Memory B cell (primary cell): ENCODE measurements at regions not wholly inside any gene's neighbourhood (a gene's known extent, or its start where the extent isn't known, plus 50 kb on each side); places are given as distances from the start of the nearest gene placed in this dataset.

Experiments
- ATAC-seq: fragments of 150-1000 bp; cut with Tn5 transposase; 2 replicates; pipeline ENCODE4 v1.10.0; 2021; ENCODE audit warnings: low read depth, mild to moderate bottlenecking, moderate library complexity
- DNase-seq, 2 donors: peaks; one replicate each; pipeline ENCODE4 v3.0.0; 2022; ENCODE audit warnings: low spot score in 2 of 2
- H3K27ac Mint-ChIP-seq: one replicate; pipeline ENCODE4 v1.8.0; 2022; ENCODE audit warnings: mild to moderate bottlenecking, moderate library complexity, mixed read lengths
- H3K27me3 Mint-ChIP-seq: one replicate; pipeline ENCODE4 v1.8.0; 2022; ENCODE audit warnings: mixed read lengths
- H3K36me3 Mint-ChIP-seq: one replicate; pipeline ENCODE4 v1.8.0; 2022; ENCODE audit warnings: mild to moderate bottlenecking, mixed read lengths
- H3K4me1 Mint-ChIP-seq: one replicate; pipeline ENCODE4 v1.8.0; 2022; ENCODE audit warnings: mixed read lengths
- H3K4me3 Mint-ChIP-seq: one replicate; pipeline ENCODE4 v1.8.0; 2022; ENCODE audit warnings: mild to moderate bottlenecking, moderate library complexity, mixed read lengths
- H3K9me3 Mint-ChIP-seq: one replicate; pipeline ENCODE4 v1.8.0; 2022; ENCODE audit warnings: mixed read lengths

GRCh38 chr1:221165839-221166500 lies 286.7 kb downstream of the HLX start:
- DNase-seq, result no peak
- Mint-ChIP-seq H3K9me3 (no peaks in the 10 kb centered on the region), H3K27ac (peak overlapping the region; percentile 67), H3K27me3 (no peaks in the 10 kb centered on the region), H3K4me3 (no peak overlapping the region), H3K4me1 (peaks cover 53% of the 10 kb centered on the region), H3K36me3 (peaks cover 1% of the 10 kb centered on the region)
- ATAC-seq, result no peak

- Mint-ChIP-seq H3K36me3 (peaks cover 5% of the 10 kb centered on the region), H3K4me1 (peaks cover 48% of the 10 kb centered on the region), H3K27ac (peak overlapping the region; percentile 57), H3K9me3 (peaks cover 2% of the 10 kb centered on the region), H3K4me3 (peak overlapping the region; percentile 51), H3K27me3 (no peaks in the 10 kb centered on the region)
- DNase-seq (peak in 1 of 2 donors; percentile 45), ATAC-seq (peak; percentile 95)
Measured at GRCh38 chr1:221166559-221167318, 287.5 kb downstream of the HLX start.

- ATAC-seq (no peak), DNase-seq (no peak)
- H3K27me3 Mint-ChIP-seq, result peaks cover 2% of the 10 kb centered on the region
- no peak overlapping the region for H3K4me3 Mint-ChIP-seq
- peaks cover 7% of the 10 kb centered on the region for H3K36me3 Mint-ChIP-seq
- peaks cover 43% of the 10 kb centered on the region for H3K4me1 Mint-ChIP-seq
- H3K9me3 Mint-ChIP-seq, result peaks cover 4% of the 10 kb centered on the region
- no peak overlapping the region for H3K27ac Mint-ChIP-seq
Measured at GRCh38 chr1:221169447-221169889, 290.2 kb downstream of the HLX start.

GRCh38 chr1:221170171-221170570 lies 290.9 kb downstream of the HLX start:
- Mint-ChIP-seq H3K27ac (no peak overlapping the region), H3K4me3 (no peak overlapping the region), H3K4me1 (peaks cover 38% of the 10 kb centered on the region), H3K9me3 (peaks cover 4% of the 10 kb centered on the region), H3K27me3 (peaks cover 2% of the 10 kb centered on the region), H3K36me3 (peaks cover 7% of the 10 kb centered on the region)
- no peak for DNase-seq
- ATAC-seq, result no peak

GRCh38 chr1:221171768-221172167 lies 292.5 kb downstream of the HLX start:
- no peak overlapping the region for H3K27ac Mint-ChIP-seq
- H3K4me1 Mint-ChIP-seq, result peaks cover 24% of the 10 kb centered on the region
- ATAC-seq (no peak), DNase-seq (no peak)
- peaks cover 4% of the 10 kb centered on the region for H3K9me3 Mint-ChIP-seq
- H3K27me3 Mint-ChIP-seq, result peaks cover 2% of the 10 kb centered on the region
- H3K36me3 Mint-ChIP-seq, result peaks cover 7% of the 10 kb centered on the region
- H3K4me3 Mint-ChIP-seq, result no peak overlapping the region

GRCh38 chr1:221172841-221173240 lies 293.6 kb downstream of the HLX start:
- DNase-seq (no peak), ATAC-seq (no peak)
- Mint-ChIP-seq H3K4me1 (peaks cover 18% of the 10 kb centered on the region), H3K27me3 (peaks cover 2% of the 10 kb centered on the region), H3K4me3 (no peak overlapping the region), H3K9me3 (peaks cover 4% of the 10 kb centered on the region), H3K36me3 (peaks cover 8% of the 10 kb centered on the region), H3K27ac (no peak overlapping the region)

GRCh38 chr1:221174330-221174993 lies 295.2 kb downstream of the HLX start:
- Mint-ChIP-seq H3K27ac (no peak overlapping the region), H3K9me3 (peaks cover 4% of the 10 kb centered on the region)

GRCh38 chr1:221175249-221175648 lies 296.0 kb downstream of the HLX start:
- peaks cover 2% of the 10 kb centered on the region for H3K27me3 Mint-ChIP-seq
- DNase-seq (no peak), ATAC-seq (no peak)
- H3K4me1 Mint-ChIP-seq, result peaks cover 13% of the 10 kb centered on the region
- H3K27ac Mint-ChIP-seq, result no peak overlapping the region
- no peak overlapping the region for H3K4me3 Mint-ChIP-seq
- H3K9me3 Mint-ChIP-seq, result peaks cover 4% of the 10 kb centered on the region
- H3K36me3 Mint-ChIP-seq, result peaks cover 10% of the 10 kb centered on the region

More at GRCh38 chr1:221174330-221174993, 295.2 kb downstream of the HLX start:
- ATAC-seq (no peak), DNase-seq (no peak)
- H3K4me1 Mint-ChIP-seq, result peaks cover 11% of the 10 kb centered on the region
- peaks cover 2% of the 10 kb centered on the region for H3K27me3 Mint-ChIP-seq
- no peak overlapping the region for H3K4me3 Mint-ChIP-seq
- H3K36me3 Mint-ChIP-seq, result peaks cover 10% of the 10 kb centered on the region

GRCh38 chr1:221180704-221181368 lies 301.6 kb downstream of the HLX start:
- Mint-ChIP-seq H3K27me3 (peaks cover 1% of the 10 kb centered on the region), H3K4me3 (no peak overlapping the region), H3K36me3 (peaks cover 3% of the 10 kb centered on the region), H3K27ac (no peak overlapping the region), H3K9me3 (no peaks in the 10 kb centered on the region), H3K4me1 (peaks cover 9% of the 10 kb centered on the region)
- DNase-seq (no peak), ATAC-seq (no peak)

- Mint-ChIP-seq H3K4me3 (no peak overlapping the region), H3K36me3 (peaks cover 1% of the 10 kb centered on the region), H3K27me3 (peaks cover 1% of the 10 kb centered on the region), H3K27ac (no peak overlapping the region), H3K4me1 (peaks cover 6% of the 10 kb centered on the region), H3K9me3 (no peaks in the 10 kb centered on the region)
- DNase-seq (no peak), ATAC-seq (no peak)
Measured at GRCh38 chr1:221182791-221183533, 303.7 kb downstream of the HLX start.

- no peak overlapping the region for H3K27ac Mint-ChIP-seq
- DNase-seq (no peak), ATAC-seq (no peak)
- no peaks in the 10 kb centered on the region for H3K36me3 Mint-ChIP-seq
- no peak overlapping the region for H3K4me3 Mint-ChIP-seq
- peaks cover 6% of the 10 kb centered on the region for H3K4me1 Mint-ChIP-seq
- no peaks in the 10 kb centered on the region for H3K9me3 Mint-ChIP-seq
- peaks cover 1% of the 10 kb centered on the region for H3K27me3 Mint-ChIP-seq
Measured at GRCh38 chr1:221184131-221184794, 305.0 kb downstream of the HLX start.

GRCh38 chr1:221187174-221187573 lies 307.9 kb downstream of the HLX start:
- ATAC-seq (no peak), DNase-seq (no peak)
- Mint-ChIP-seq H3K4me3 (no peak overlapping the region), H3K27me3 (peaks cover 1% of the 10 kb centered on the region), H3K36me3 (no peaks in the 10 kb centered on the region), H3K27ac (no peak overlapping the region), H3K9me3 (no peaks in the 10 kb centered on the region), H3K4me1 (peaks cover 2% of the 10 kb centered on the region)

- Mint-ChIP-seq H3K27ac (no peak overlapping the region), H3K4me3 (no peak overlapping the region), H3K4me1 (peaks cover 2% of the 10 kb centered on the region), H3K27me3 (no peaks in the 10 kb centered on the region), H3K9me3 (no peaks in the 10 kb centered on the region), H3K36me3 (no peaks in the 10 kb centered on the region)
- ATAC-seq (no peak), DNase-seq (no peak)
Measured at GRCh38 chr1:221188458-221188857, 309.2 kb downstream of the HLX start.
